ENCODE measurements at regions not wholly inside any gene's neighbourhood (a gene's known extent, or its start where the extent isn't known, plus 50 kb on each side); places are given as distances from the start of the nearest gene placed in this dataset.

DNA sequence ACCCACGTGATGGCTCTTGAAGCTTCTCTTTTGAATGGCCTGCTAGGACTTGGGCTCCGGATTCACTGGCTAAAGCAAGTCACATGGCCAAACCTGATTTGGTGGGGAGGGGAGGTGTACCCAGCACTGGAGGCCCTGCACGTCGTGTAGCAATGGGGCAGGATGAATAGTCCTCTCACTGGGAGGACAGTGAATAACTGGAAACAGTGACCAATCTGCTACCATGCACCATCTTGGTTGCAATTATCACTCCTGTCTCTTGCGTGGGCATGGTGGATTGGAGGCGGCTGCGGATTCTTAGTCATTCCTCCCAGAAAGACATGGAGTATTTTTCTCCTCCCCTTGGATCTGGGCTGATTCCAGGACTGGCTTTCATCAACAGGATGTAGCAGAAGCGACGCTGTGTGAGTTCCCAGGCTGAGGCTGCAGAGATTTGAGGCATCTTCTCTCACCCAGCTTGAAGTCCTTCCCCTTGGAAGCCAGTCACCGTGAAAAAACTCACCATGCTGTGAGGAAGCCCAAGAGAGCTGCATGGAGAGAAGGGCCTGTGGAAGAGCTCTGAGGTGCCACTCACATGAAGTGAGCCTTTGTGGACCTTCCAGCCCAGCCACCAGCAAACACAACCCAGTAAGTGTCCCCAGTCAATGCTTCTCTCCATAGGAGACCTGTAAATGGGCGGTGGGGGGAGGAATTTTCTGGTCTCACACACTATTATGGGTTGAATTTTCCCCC is 70.4 kb downstream of the IGLL1 start:
- H3K27ac ChIP-seq, result no peak overlapping the region
- DNase-seq, result peak in 2 of 4 donors; percentile 10 to 55
- intact Hi-C loops (cut with DNase I), result no loop called here

DNA sequence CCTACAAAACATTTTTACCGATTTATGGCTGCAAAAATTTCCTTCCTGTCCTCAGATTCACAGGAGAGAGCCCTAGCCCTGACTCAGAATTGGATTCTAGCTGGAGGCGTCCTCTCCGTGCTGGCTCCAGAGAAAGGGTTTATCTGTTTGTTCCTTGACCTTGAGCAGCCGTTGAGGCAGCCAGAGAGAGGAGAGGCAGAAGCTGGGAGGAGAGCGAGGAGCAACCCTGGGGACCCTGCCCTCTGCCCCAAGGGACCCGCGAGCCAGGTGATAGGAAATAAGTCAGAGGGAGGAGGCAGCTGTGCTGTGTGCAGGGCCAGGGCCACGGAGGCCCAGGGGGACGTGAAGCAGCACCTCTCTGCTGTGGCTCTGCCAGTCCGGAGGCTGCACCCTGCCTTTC is 75.6 kb downstream of the IGLL1 start:
- peak in 1 of 4 donors; percentile 51 for DNase-seq
- no peaks in the 10 kb centered on the region for H3K9me3 ChIP-seq
- intact Hi-C loops (cut with DNase I), result no loop called here
- no peak overlapping the region for H3K27ac ChIP-seq
- ATAC-seq, result no peak
- H3K36me3 ChIP-seq, result no peaks in the 10 kb centered on the region
- TF ChIP-seq, protein P1, sequence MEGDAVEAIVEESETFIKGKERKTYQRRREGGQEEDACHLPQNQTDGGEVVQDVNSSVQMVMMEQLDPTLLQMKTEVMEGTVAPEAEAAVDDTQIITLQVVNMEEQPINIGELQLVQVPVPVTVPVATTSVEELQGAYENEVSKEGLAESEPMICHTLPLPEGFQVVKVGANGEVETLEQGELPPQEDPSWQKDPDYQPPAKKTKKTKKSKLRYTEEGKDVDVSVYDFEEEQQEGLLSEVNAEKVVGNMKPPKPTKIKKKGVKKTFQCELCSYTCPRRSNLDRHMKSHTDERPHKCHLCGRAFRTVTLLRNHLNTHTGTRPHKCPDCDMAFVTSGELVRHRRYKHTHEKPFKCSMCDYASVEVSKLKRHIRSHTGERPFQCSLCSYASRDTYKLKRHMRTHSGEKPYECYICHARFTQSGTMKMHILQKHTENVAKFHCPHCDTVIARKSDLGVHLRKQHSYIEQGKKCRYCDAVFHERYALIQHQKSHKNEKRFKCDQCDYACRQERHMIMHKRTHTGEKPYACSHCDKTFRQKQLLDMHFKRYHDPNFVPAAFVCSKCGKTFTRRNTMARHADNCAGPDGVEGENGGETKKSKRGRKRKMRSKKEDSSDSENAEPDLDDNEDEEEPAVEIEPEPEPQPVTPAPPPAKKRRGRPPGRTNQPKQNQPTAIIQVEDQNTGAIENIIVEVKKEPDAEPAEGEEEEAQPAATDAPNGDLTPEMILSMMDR (IDR thresholded peaks at IDR 0.05), result no peak
- no peak overlapping the region for H3K4me3 ChIP-seq
- no peaks in the 10 kb centered on the region for H3K4me1 ChIP-seq
- H3K27me3 ChIP-seq, result no peaks in the 10 kb centered on the region

More for the DNA sequence above, 70.4 kb downstream of the IGLL1 start:
- TF ChIP-seq, protein P1 (IDR thresholded peaks at IDR 0.05), result no peak
- no peak for ATAC-seq
- H3K27me3 ChIP-seq, result no peaks in the 10 kb centered on the region
- H3K4me3 ChIP-seq, result no peak overlapping the region
- no peaks in the 10 kb centered on the region for H3K9me3 ChIP-seq
- no peaks in the 10 kb centered on the region for H3K36me3 ChIP-seq
- no peaks in the 10 kb centered on the region for H3K4me1 ChIP-seq

DNA sequence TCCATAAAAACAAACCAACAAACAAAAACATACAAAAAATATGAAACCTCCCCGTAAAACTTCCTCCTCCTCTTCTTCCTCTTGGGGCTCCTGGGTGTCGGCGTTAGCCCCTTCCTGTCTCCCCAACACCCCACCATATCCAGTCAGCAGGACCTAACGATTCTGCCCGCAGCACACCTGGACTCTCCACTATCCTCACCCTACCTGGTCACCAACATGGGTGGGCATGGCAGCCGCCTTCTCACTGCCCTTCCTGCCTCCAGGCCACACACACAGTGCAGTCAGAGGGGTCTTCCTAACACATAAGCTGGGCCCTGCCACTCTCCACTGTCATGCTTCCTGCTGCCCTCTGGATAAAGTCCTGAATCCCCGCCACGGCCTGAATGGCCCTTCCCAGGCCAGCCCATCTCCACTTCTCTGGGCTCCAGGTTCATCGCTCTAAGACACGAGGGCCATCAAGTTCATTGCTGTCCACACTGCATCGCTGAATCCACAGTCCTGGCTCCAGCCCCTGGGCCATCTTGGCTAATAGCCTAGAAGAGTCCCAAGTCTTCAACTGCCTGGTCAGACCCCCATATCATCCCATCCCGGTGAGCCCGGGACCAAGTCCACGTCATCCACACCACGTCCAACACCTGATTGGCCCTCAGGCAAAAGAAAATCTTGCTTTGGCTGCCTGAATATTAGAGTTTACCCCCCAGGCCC is 76.2 kb downstream of the IGLL1 start:
- ATAC-seq (no peak), DNase-seq (peak in 1 of 4 donors; percentile 41)
- Histone ChIP-seq H3K4me1 (no peaks in the 10 kb centered on the region), H3K9me3 (no peaks in the 10 kb centered on the region), H3K27ac (no peak overlapping the region), H3K27me3 (no peaks in the 10 kb centered on the region), H3K36me3 (no peaks in the 10 kb centered on the region), H3K4me3 (no peak overlapping the region)
- TF ChIP-seq, protein P1 (IDR thresholded peaks at IDR 0.05), result no peak
- intact Hi-C loops (cut with DNase I), result no loop called here

DNA sequence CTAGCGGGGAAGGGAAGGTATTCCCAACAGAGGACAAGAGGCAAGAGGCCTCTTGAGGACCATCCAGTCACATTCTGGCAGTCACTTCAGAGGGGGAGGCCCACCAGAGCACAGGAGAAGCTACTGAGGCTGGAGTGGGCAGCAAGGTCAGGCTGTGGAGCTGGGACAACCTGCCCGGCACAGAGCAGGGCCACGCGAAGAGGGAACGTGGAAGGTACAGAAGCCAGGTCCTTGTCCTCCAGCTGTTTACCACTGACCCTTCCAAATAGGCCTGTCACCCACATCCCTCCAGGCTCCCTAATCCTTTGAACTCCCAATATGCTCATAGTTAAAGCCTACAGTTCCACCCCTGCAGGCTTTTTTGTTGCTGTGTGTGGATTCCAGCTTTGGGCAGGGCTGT is 76.9 kb downstream of the IGLL1 start:
- H3K4me1 ChIP-seq, result no peaks in the 10 kb centered on the region
- intact Hi-C loops (cut with DNase I), result no loop called here
- peak in 1 of 4 donors; percentile 12 for DNase-seq
- TF ChIP-seq, protein P1 (IDR thresholded peaks at IDR 0.05), result no peak
- no peak for ATAC-seq
- H3K4me3 ChIP-seq, result no peak overlapping the region
- no peaks in the 10 kb centered on the region for H3K36me3 ChIP-seq
- no peaks in the 10 kb centered on the region for H3K27me3 ChIP-seq
- H3K27ac ChIP-seq, result no peak overlapping the region
- H3K9me3 ChIP-seq, result no peaks in the 10 kb centered on the region

DNA sequence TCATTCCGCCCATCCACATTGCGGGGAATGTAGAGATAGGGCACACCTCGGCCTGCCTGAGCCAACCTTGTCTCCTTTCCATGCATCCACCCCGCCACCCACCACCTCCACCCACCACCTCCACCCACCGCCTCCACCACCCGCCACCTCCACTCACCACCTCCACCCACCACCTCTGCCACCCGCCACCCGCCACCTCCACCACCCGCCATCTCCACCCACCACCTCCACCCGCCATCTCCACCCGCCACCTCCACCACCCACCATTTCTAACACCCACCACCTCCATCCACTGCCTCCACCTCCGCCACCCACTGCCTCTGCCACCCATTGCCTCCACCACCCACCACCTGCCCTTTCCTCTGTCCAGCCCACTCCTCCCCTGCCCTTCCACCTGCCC is 78.4 kb downstream of the IGLL1 start:
- Histone ChIP-seq H3K9me3 (no peaks in the 10 kb centered on the region), H3K27ac (no peak overlapping the region), H3K4me3 (no peak overlapping the region), H3K4me1 (no peaks in the 10 kb centered on the region), H3K36me3 (no peaks in the 10 kb centered on the region), H3K27me3 (no peaks in the 10 kb centered on the region)
- intact Hi-C loops (cut with DNase I), result no loop called here
- ATAC-seq (no peak), DNase-seq (peak in 1 of 4 donors; percentile 54)
- TF ChIP-seq, protein P1 (IDR thresholded peaks at IDR 0.05), result no peak
